Mesenchymal stem cell (in vitro differentiated cells and primary cell): ENCODE measurements at regions not wholly inside any gene's neighbourhood (a gene's known extent, or its start where the extent isn't known, plus 50 kb on each side); places are given as distances from the start of the nearest gene placed in this dataset.

ENCODE experiments used
- DNase-seq: peaks from one replicate; pipeline ENCODE4 v3.0.0-alpha.2; 2013
- H2AFZ ChIP-seq: one replicate; pipeline ENCODE4 v1.6.1; 2013; ENCODE audit warnings: low read depth, mild to moderate bottlenecking, control low read depth, inconsistent platforms, low read length, moderate library complexity
- H2AK5ac ChIP-seq: 2 replicates; pipeline ENCODE4 v1.6.1; 2013; ENCODE audit warnings: low read length, moderate library complexity, mild to moderate bottlenecking, inconsistent platforms; ENCODE audit not compliant: severe bottlenecking
- H2BK120ac ChIP-seq: one replicate; pipeline ENCODE4 v1.6.1; 2013; ENCODE audit warnings: low read depth, mild to moderate bottlenecking, inconsistent platforms, low read length, moderate library complexity
- H2BK12ac ChIP-seq, 2 experiments: one replicate each; pipeline ENCODE4 v1.6.1; 2013; ENCODE audit warnings: inconsistent platforms in 2 of 2, low read length in 2 of 2, mild to moderate bottlenecking in 2 of 2, moderate library complexity in 2 of 2, control low read depth in 1 of 2
- H2BK15ac ChIP-seq: one replicate; pipeline ENCODE4 v1.6.1; 2013; ENCODE audit warnings: mild to moderate bottlenecking, low read depth, inconsistent platforms; ENCODE audit not compliant: poor library complexity, severe bottlenecking
- H2BK5ac ChIP-seq: 2 replicates; pipeline ENCODE4 v1.6.1; 2013; ENCODE audit warnings: low read depth, mild to moderate bottlenecking, low read length, control low read depth, inconsistent platforms; ENCODE audit not compliant: poor library complexity, severe bottlenecking
- H3K14ac ChIP-seq, 2 experiments: one replicate each; pipeline ENCODE4 v1.6.1; 2013; ENCODE audit warnings: inconsistent platforms in 2 of 2, low read length in 2 of 2, control low read depth in 1 of 2, mild to moderate bottlenecking in 1 of 2, moderate library complexity in 1 of 2
- H3K18ac ChIP-seq, 2 experiments: one replicate each; pipeline ENCODE4 v1.6.1; 2013; ENCODE audit warnings: inconsistent platforms in 2 of 2, low read length in 2 of 2, control low read depth in 1 of 2, low read depth in 1 of 2, mild to moderate bottlenecking in 1 of 2
- H3K23ac ChIP-seq, 2 experiments: one replicate each; pipeline ENCODE4 v1.6.1; 2013; ENCODE audit warnings: inconsistent platforms in 2 of 2, low read length in 2 of 2, mild to moderate bottlenecking in 2 of 2, moderate library complexity in 2 of 2, control low read depth in 1 of 2
- H3K27ac ChIP-seq: 2 replicates; pipeline ENCODE4 v1.5.1; 2013; ENCODE audit warnings: mild to moderate bottlenecking, moderate library complexity, low read length, control low read depth, inconsistent platforms; ENCODE audit not compliant: poor library complexity, severe bottlenecking
- H3K27me3 ChIP-seq, 2 experiments: 2 replicates each; pipeline versions ENCODE4 v1.6.1 to v1.7.0; 2013; ENCODE audit warnings: low read length in 2 of 2, mild to moderate bottlenecking in 2 of 2, moderate library complexity in 2 of 2, control low read depth in 1 of 2, inconsistent platforms in 1 of 2; ENCODE audit not compliant: control insufficient read depth in 1 of 2, insufficient read depth in 1 of 2
- H3K36me3 ChIP-seq, 2 experiments: 2 replicates each; pipeline versions ENCODE4 v1.6.1 to v1.7.0; 2013; ENCODE audit warnings: low read length in 2 of 2, control low read depth in 1 of 2, inconsistent platforms in 1 of 2, low read depth in 1 of 2, mild to moderate bottlenecking in 1 of 2; ENCODE audit not compliant: insufficient read depth in 2 of 2, control insufficient read depth in 1 of 2
- H3K4ac ChIP-seq, 2 experiments: one replicate each; pipeline ENCODE4 v1.6.1; 2013; ENCODE audit warnings: inconsistent platforms in 2 of 2, low read length in 2 of 2, mild to moderate bottlenecking in 2 of 2, moderate library complexity in 2 of 2, control low read depth in 1 of 2, low read depth in 1 of 2
- H3K4me1 ChIP-seq: 2 replicates; pipeline ENCODE4 v1.6.1; 2013; ENCODE audit warnings: low read depth, low read length, control low read depth; ENCODE audit not compliant: control insufficient read depth, insufficient read depth
- H3K4me2 ChIP-seq: 2 replicates; pipeline ENCODE4 v1.6.1; 2013; ENCODE audit warnings: low read length, mild to moderate bottlenecking, inconsistent platforms; ENCODE audit not compliant: poor library complexity, severe bottlenecking
- H3K4me3 ChIP-seq, 2 experiments: 2 replicates each; pipeline versions ENCODE4 v1.5.1 to v1.7.0; 2013; ENCODE audit warnings: low read length in 2 of 2, mild to moderate bottlenecking in 2 of 2, control low read depth in 1 of 2, low read depth in 1 of 2; ENCODE audit not compliant: insufficient read depth in 1 of 2
- H3K79me1 ChIP-seq: replicated peaks from 2 replicates; pipeline ENCODE4 v1.6.1; 2013; ENCODE audit warnings: mild to moderate bottlenecking, control low read depth, low read length, inconsistent platforms; ENCODE audit not compliant: poor library complexity, severe bottlenecking
- H3K9ac ChIP-seq: 2 replicates; pipeline ENCODE4 v1.7.0; 2013; ENCODE audit warnings: mild to moderate bottlenecking, low read length, moderate library complexity
- H3K9me3 ChIP-seq: 2 replicates; pipeline ENCODE4 v1.7.0; 2013; ENCODE audit warnings: mild to moderate bottlenecking, low read length; ENCODE audit not compliant: control insufficient read depth
- H4K8ac ChIP-seq: one replicate; pipeline ENCODE4 v1.6.1; 2013; ENCODE audit warnings: inconsistent platforms, mild to moderate bottlenecking, low read length, moderate library complexity
- H4K91ac ChIP-seq: one replicate; pipeline ENCODE4 v1.6.1; 2013; ENCODE audit warnings: mild to moderate bottlenecking, low read length, inconsistent platforms
- WGBS: methylation state at CpG from one replicate; pipeline ENCODE4 v1.1.7; 2013; ENCODE audit warnings: mixed read lengths; 5-methylcytosine and 5-hydroxymethylcytosine counted together

- Histone ChIP-seq H2BK120ac (no peak overlapping the region), H3K4me2 (no peak overlapping the region), H3K14ac (no peak overlapping the region), H2AK5ac (no peak overlapping the region), H3K18ac (no peak overlapping the region), H3K9ac (no peak overlapping the region), H3K4ac (no peak overlapping the region), H3K23ac (no peak overlapping the region), H4K91ac (no peak overlapping the region), H3K27ac (no peak overlapping the region), H4K8ac (no peak overlapping the region), H2BK15ac (no peak overlapping the region), H3K4me1 (no peaks in the 10 kb centered on the region), H2BK12ac (no peak overlapping the region), H3K9me3 (peaks cover 8% of the 10 kb centered on the region), H3K4me3 (peak overlapping the region in 1 of 2 experiments; percentile 8), H3K27me3 (no peaks in the 10 kb centered on the region), H2AFZ (no peak overlapping the region), H2BK5ac (no peak overlapping the region), H3K36me3 (peaks cover 0 to 3% of the 10 kb centered on the region in 2 experiments), H3K79me1 (no peaks in the 10 kb centered on the region)
- DNase-seq, result no peak
- 98% methylated on average over 2 of the region's 2 CpGs for WGBS
Observed at GRCh38 chr3:106251160-106251892, 382.5 kb upstream of the CBLB start.

GRCh38 chr3:106255870-106256248 is 387.0 kb upstream of the CBLB start:
- no peak overlapping the region for H3K4me3 ChIP-seq
- H2BK120ac ChIP-seq, result no peak overlapping the region
- no peak overlapping the region for H4K91ac ChIP-seq
- no peak overlapping the region for H3K4me2 ChIP-seq
- H3K9ac ChIP-seq, result no peak overlapping the region
- H2AK5ac ChIP-seq, result no peak overlapping the region
- H3K79me1 ChIP-seq, result no peaks in the 10 kb centered on the region
- H3K18ac ChIP-seq, result no peak overlapping the region
- no peak overlapping the region for H4K8ac ChIP-seq
- H3K9me3 ChIP-seq, result peaks cover 7% of the 10 kb centered on the region
- no peak overlapping the region for H2AFZ ChIP-seq
- no peak for DNase-seq
- no peak overlapping the region for H3K23ac ChIP-seq
- no peaks in the 10 kb centered on the region for H3K4me1 ChIP-seq
- H3K27ac ChIP-seq, result no peak overlapping the region
- 93% methylated on average over 6 of the region's 6 CpGs for WGBS
- H3K27me3 ChIP-seq, result no peaks in the 10 kb centered on the region
- H2BK15ac ChIP-seq, result no peak overlapping the region
- H2BK12ac ChIP-seq, result no peak overlapping the region
- H3K4ac ChIP-seq, result no peak overlapping the region
- no peak overlapping the region for H2BK5ac ChIP-seq
- H3K36me3 ChIP-seq, result peaks cover 0 to 3% of the 10 kb centered on the region in 2 experiments
- no peak overlapping the region for H3K14ac ChIP-seq

GRCh38 chr3:106256249-106256957 is 387.6 kb upstream of the CBLB start:
- Histone ChIP-seq H3K9me3 (peaks cover 3% of the 10 kb centered on the region), H2BK15ac (no peak overlapping the region), H3K27ac (no peak overlapping the region), H3K4ac (no peak overlapping the region), H3K18ac (no peak overlapping the region), H2AK5ac (no peak overlapping the region), H2BK5ac (no peak overlapping the region), H3K9ac (no peak overlapping the region), H3K4me3 (no peak overlapping the region), H4K91ac (no peak overlapping the region), H3K4me1 (no peaks in the 10 kb centered on the region), H2BK12ac (peak overlapping the region in 1 of 2 experiments; percentile 63), H2BK120ac (no peak overlapping the region), H3K23ac (no peak overlapping the region), H2AFZ (no peak overlapping the region), H3K79me1 (no peaks in the 10 kb centered on the region), H3K27me3 (no peaks in the 10 kb centered on the region), H3K14ac (peak overlapping the region in 1 of 2 experiments; percentile 60), H3K4me2 (no peak overlapping the region), H4K8ac (no peak overlapping the region), H3K36me3 (peaks cover 0 to under 1% of the 10 kb centered on the region in 2 experiments)
- 88% methylated on average over 11 of the region's 11 CpGs for WGBS
- no peak for DNase-seq

GRCh38 chr3:106257172-106257571 is 388.4 kb upstream of the CBLB start:
- Histone ChIP-seq H4K8ac (no peak overlapping the region), H3K79me1 (no peaks in the 10 kb centered on the region), H2BK12ac (no peak overlapping the region), H3K4me1 (no peaks in the 10 kb centered on the region), H3K9ac (no peak overlapping the region), H3K9me3 (peaks cover 3% of the 10 kb centered on the region), H2BK120ac (no peak overlapping the region), H2BK5ac (no peak overlapping the region), H3K4me3 (no peak overlapping the region), H3K4me2 (no peak overlapping the region), H3K14ac (no peak overlapping the region), H4K91ac (no peak overlapping the region), H2AFZ (no peak overlapping the region), H3K4ac (no peak overlapping the region), H3K23ac (no peak overlapping the region), H3K36me3 (no peaks in the 10 kb centered on the region), H2BK15ac (no peak overlapping the region), H3K27me3 (no peaks in the 10 kb centered on the region), H2AK5ac (no peak overlapping the region), H3K27ac (no peak overlapping the region), H3K18ac (no peak overlapping the region)
- WGBS, result 88% methylated on average over 2 of the region's 3 CpGs
- DNase-seq, result no peak
